SK-N-SH treated with all-trans-retinoic acid at 6 μM for 48 hours (cell line): ENCODE measurements at regions not wholly inside any gene's neighbourhood (a gene's known extent, or its start where the extent isn't known, plus 50 kb on each side); places are given as distances from the start of the nearest gene placed in this dataset.

Experiments
- CSDC2 ChIP-seq: fragments of 250-450 bp; sonication (Bioruptor Pico); IDR thresholded peaks from 2 replicates; pipeline ENCODE4 v1.5.0; 2020; ENCODE audit warnings: mild to moderate bottlenecking, moderate library complexity
- ISL1 ChIP-seq: fragments of 250-450 bp; sonication (Bioruptor Pico); IDR thresholded peaks from 2 replicates; pipeline ENCODE4 v2.1.2; 2022; ENCODE audit warnings: mild to moderate bottlenecking, moderate library complexity
- PPARA ChIP-seq: fragments of 250-450 bp; sonication (Bioruptor Pico); IDR thresholded peaks from 2 replicates; pipeline ENCODE4 v1.5.0; 2020; ENCODE audit warnings: mild to moderate bottlenecking, borderline replicate concordance
- RARB ChIP-seq: fragments of 250-450 bp; sonication (Bioruptor Pico); IDR thresholded peaks from 2 replicates; pipeline ENCODE4 v1.8.0; 2021; ENCODE audit warnings: mild to moderate bottlenecking, moderate library complexity
- TCF4 ChIP-seq: fragments of 250-450 bp; sonication (Bioruptor Pico); IDR thresholded peaks from 2 replicates; pipeline ENCODE4 v1.8.0; 2021; ENCODE audit warnings: mild to moderate bottlenecking, moderate library complexity, borderline replicate concordance
- ZC3H10 ChIP-seq: fragments of 250-450 bp; sonication (Bioruptor Pico); IDR thresholded peaks from 2 replicates; pipeline ENCODE4 v1.5.1; 2021; ENCODE audit warnings: mild to moderate bottlenecking, moderate library complexity
- ZNF8 ChIP-seq: fragments of 450-650 bp; formaldehyde crosslinking; IDR thresholded peaks from 2 replicates; pipeline ENCODE4 v1.5.0; 2020; ENCODE audit warnings: mild to moderate bottlenecking, moderate library complexity
- TF ChIP-seq, protein P1 (sequence below): fragments of 250-450 bp; sonication (Bioruptor Pico); IDR thresholded peaks from 2 replicates; pipeline ENCODE4 v1.5.1; 2021; ENCODE audit warnings: mild to moderate bottlenecking, moderate library complexity
- TF ChIP-seq, protein P2 (sequence below): fragments of 250-450 bp; sonication (Bioruptor Pico); IDR thresholded peaks from 2 replicates; pipeline ENCODE4 v1.8.0; 2020; ENCODE audit warnings: mild to moderate bottlenecking, moderate library complexity, borderline replicate concordance

DNA sequence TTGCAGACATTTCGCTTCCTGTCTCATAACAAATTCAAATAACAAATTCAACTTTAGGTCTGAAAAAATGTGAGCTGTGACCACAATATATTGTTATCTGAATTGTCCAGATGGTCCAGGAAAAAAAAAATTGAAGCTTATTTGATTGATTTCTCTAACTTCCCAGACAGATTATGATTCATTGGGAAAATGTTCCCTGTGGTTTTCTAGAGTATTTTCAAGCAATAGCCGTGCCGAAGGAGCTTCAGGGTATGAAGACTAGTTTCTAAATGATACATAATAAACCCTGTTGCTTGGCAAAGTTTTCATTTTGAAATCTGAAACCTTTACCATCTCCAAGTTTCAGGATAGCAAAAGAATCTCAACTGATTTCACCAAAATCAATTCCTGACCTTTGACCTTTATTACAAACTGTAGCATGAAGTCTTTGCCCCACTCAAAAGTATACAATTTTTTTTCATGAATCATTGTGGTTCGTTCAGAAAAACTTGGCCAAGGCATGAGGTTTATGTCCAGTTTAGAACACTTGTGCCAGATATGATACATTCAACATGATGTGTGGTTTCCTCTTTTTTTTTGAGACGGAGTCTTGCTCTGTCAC is 109.9 kb downstream of the JCAD start:
- TF ChIP-seq, protein P1, sequence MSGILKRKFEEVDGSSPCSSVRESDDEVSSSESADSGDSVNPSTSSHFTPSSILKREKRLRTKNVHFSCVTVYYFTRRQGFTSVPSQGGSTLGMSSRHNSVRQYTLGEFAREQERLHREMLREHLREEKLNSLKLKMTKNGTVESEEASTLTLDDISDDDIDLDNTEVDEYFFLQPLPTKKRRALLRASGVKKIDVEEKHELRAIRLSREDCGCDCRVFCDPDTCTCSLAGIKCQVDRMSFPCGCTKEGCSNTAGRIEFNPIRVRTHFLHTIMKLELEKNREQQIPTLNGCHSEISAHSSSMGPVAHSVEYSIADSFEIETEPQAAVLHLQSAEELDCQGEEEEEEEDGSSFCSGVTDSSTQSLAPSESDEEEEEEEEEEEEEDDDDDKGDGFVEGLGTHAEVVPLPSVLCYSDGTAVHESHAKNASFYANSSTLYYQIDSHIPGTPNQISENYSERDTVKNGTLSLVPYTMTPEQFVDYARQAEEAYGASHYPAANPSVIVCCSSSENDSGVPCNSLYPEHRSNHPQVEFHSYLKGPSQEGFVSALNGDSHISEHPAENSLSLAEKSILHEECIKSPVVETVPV, result no peak
- TF ChIP-seq PPARA (CRISPR knock-in tag), result no peak
- TF ChIP-seq ZNF8 (CRISPR knock-in tag), result no peak
- TF ChIP-seq ISL1, result peak; percentile 90
- no peak; the same call in 1 of the 2 replicates for TF ChIP-seq TCF4
- TF ChIP-seq RARB, result peak; percentile 84
- TF ChIP-seq, protein P2, sequence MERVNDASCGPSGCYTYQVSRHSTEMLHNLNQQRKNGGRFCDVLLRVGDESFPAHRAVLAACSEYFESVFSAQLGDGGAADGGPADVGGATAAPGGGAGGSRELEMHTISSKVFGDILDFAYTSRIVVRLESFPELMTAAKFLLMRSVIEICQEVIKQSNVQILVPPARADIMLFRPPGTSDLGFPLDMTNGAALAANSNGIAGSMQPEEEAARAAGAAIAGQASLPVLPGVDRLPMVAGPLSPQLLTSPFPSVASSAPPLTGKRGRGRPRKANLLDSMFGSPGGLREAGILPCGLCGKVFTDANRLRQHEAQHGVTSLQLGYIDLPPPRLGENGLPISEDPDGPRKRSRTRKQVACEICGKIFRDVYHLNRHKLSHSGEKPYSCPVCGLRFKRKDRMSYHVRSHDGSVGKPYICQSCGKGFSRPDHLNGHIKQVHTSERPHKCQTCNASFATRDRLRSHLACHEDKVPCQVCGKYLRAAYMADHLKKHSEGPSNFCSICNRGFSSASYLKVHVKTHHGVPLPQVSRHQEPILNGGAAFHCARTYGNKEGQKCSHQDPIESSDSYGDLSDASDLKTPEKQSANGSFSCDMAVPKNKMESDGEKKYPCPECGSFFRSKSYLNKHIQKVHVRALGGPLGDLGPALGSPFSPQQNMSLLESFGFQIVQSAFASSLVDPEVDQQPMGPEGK (CRISPR knock-in tag), result peak; percentile 97
- peak; percentile 95 for TF ChIP-seq ZC3H10 (CRISPR knock-in tag)
- peak; percentile 41; the same call in 1 of the 2 replicates for TF ChIP-seq CSDC2 (CRISPR knock-in tag)
